K562 (cell line): ENCODE measurements at regions not wholly inside any gene's neighbourhood (a gene's known extent, or its start where the extent isn't known, plus 50 kb on each side); places are given as distances from the start of the nearest gene placed in this dataset.

Experiments
- ATAC-seq: fragments of 200-7000 bp; cut with Tn5 transposase; 3 replicates; pipeline ENCODE4 v1.9.1; 2020; ENCODE audit warnings: moderate library complexity
- BruUV-seq: library from RNA; stranded (reverse); fragments of 400-500 nt; replicated peaks from 2 replicates; lab custom pipeline; 2021; lab: Mats Ljungman, UMichigan
- CTCF ChIA-PET: fragments of 300-600 bp; formaldehyde crosslinking; extraction: SDS; loops from one replicate; lab custom pipeline; 2021; ENCODE audit warnings: low intra/inter-chr PET ratio; lab: Yijun Ruan, JAX
- POLR2A ChIA-PET: fragments of 300-600, 350-650 bp; sonication (Branson Sonifier 250); formaldehyde crosslinking; extraction: SDS; loops from one replicate; lab custom pipeline; 2021; ENCODE audit warnings: antibody characterized with exemption, inconsistent platforms; lab: Yijun Ruan, JAX
- DNase-seq, 4 experiments: peaks; one replicate each; pipeline versions ENCODE4 v3.0.0 to v3.0.0-alpha.2; 2011 to 2018; ENCODE audit warnings: low spot score in 3 of 4, mixed read lengths in 3 of 4; ENCODE audit errors: extremely low read depth in 1 of 4
- FAIRE-seq: peaks from 2 replicates; lab custom pipeline; 2011; peaks lifted over from hg19 to GRCh38; lab: Jason Lieb, UNC
- H2AFZ ChIP-seq: 2 replicates; pipeline ENCODE4 v1.6.0; 2011; ENCODE audit warnings: low read depth, low read length, control low read depth, inconsistent platforms
- H3K27ac ChIP-seq: fragments of 200-600 bp; 3 replicates; pipeline ENCODE4 v1.8.0; 2011; ENCODE audit warnings: low read depth, mild to moderate bottlenecking, control low read depth, inconsistent platforms, low read length, moderate library complexity, mixed read lengths; ENCODE audit errors: extremely low read depth
- H3K27me3 ChIP-seq, 2 experiments: fragments of 300-600 bp in 1 of 2; 2 replicates in 1 of 2; 3 replicates in 1 of 2; pipeline versions ENCODE4 v1.6.0 to v1.8.0; 2011; ENCODE audit warnings: inconsistent platforms in 2 of 2, low read length in 2 of 2, mild to moderate bottlenecking in 1 of 2, mixed read lengths in 1 of 2, moderate library complexity in 1 of 2; ENCODE audit not compliant: control insufficient read depth in 2 of 2, insufficient read depth in 2 of 2
- H3K36me3 ChIP-seq: fragments of 300-600 bp; 3 replicates; pipeline ENCODE4 v1.8.0; 2011; ENCODE audit warnings: mild to moderate bottlenecking, low read length, inconsistent platforms; ENCODE audit not compliant: control insufficient read depth, insufficient read depth
- H3K4me1 ChIP-seq, 2 experiments: fragments of 200-600 bp in 1 of 2; replicated peaks in 1 of 2; 2 replicates in 1 of 2; 3 replicates in 1 of 2; pipeline versions ENCODE4 v1.5.1 to v1.8.0; 2011; ENCODE audit warnings: inconsistent platforms in 2 of 2, low read length in 2 of 2, mild to moderate bottlenecking in 1 of 2, mixed read lengths in 1 of 2, moderate library complexity in 1 of 2; ENCODE audit not compliant: control insufficient read depth in 2 of 2, insufficient read depth in 2 of 2
- H3K4me2 ChIP-seq: 2 replicates; pipeline ENCODE4 v1.6.1; 2011; ENCODE audit warnings: low read length, control low read depth, inconsistent platforms, mixed read lengths; ENCODE audit not compliant: insufficient read depth
- H3K4me3 ChIP-seq: fragments of 200-600 bp; sonication (generic), shearing (Covaris generic); 2 replicates; pipeline ENCODE4 v1.5.1; 2016; ENCODE audit warnings: control low read depth, inconsistent platforms
- H3K79me2 ChIP-seq: fragments of 200-600 bp; 3 replicates; pipeline ENCODE4 v1.8.0; 2011; ENCODE audit warnings: low read length, inconsistent platforms; ENCODE audit not compliant: control insufficient read depth, insufficient read depth
- H3K9ac ChIP-seq, 2 experiments: 2 replicates each; pipeline versions ENCODE4 v1.6.0 to v1.6.1; 2011; ENCODE audit warnings: low read depth in 2 of 2, low read length in 2 of 2, control low read depth in 1 of 2, inconsistent platforms in 1 of 2, mild to moderate bottlenecking in 1 of 2, mixed read lengths in 1 of 2; ENCODE audit not compliant: insufficient read depth in 1 of 2
- H3K9me1 ChIP-seq: one replicate; pipeline ENCODE4 v1.6.0; 2011; ENCODE audit warnings: inconsistent platforms, mild to moderate bottlenecking, low read length, moderate library complexity; ENCODE audit not compliant: control insufficient read depth, insufficient read depth
- H3K9me3 ChIP-seq: replicated peaks from 2 replicates; pipeline ENCODE4 v1.5.1; 2011; ENCODE audit warnings: low read depth, low read length, inconsistent platforms; ENCODE audit not compliant: control insufficient read depth, insufficient read depth
- H4K20me1 ChIP-seq: replicated peaks from 2 replicates; pipeline ENCODE4 v1.6.1; 2011; ENCODE audit warnings: low read length, inconsistent platforms, mixed read lengths; ENCODE audit not compliant: control insufficient read depth, insufficient read depth
- FUS ChIP-seq: fragments of 200-400 bp; formaldehyde crosslinking; optimal IDR thresholded peaks from 2 replicates; pipeline ENCODE3; 2017; ENCODE audit warnings: low read depth, low read length
- GABPA ChIP-seq: fragments of 200-800 bp; sonication (Bioruptor generic); conservative IDR thresholded peaks from 2 replicates; pipeline ENCODE4 v1.6.1; 2016; ENCODE audit warnings: low read depth, missing genetic modification characterization, missing compliant biosample characterization
- KLF1 ChIP-seq: fragments of 450-650 bp; IDR thresholded peaks from 2 replicates; pipeline ENCODE4 v1.6.1; 2016; ENCODE audit warnings: missing genetic modification characterization, missing compliant biosample characterization
- MEIS2 ChIP-seq: fragments of 450-650 bp; IDR thresholded peaks from 2 replicates; pipeline ENCODE4 v1.6.1; 2014; ENCODE audit warnings: mild to moderate bottlenecking; ENCODE audit not compliant: partially characterized antibody
- MYNN ChIP-seq, 2 experiments: sonication (generic); formaldehyde crosslinking in 1 of 2; IDR thresholded peaks; 2 replicates each; pipeline versions ENCODE4 v1.5.0 to v1.6.1; 2016 to 2020; ENCODE audit warnings: antibody characterized with exemption in 1 of 2, missing genetic modification reagents in 1 of 2
- RBM14 ChIP-seq: fragments of 200-400 bp; formaldehyde crosslinking; IDR thresholded peaks from 2 replicates; pipeline ENCODE4 v1.6.1; 2018; ENCODE audit warnings: low read depth, mild to moderate bottlenecking, low read length, moderate library complexity, borderline replicate concordance; ENCODE audit not compliant: insufficient read depth
- SNIP1 ChIP-seq: fragments of 450-650 bp; IDR thresholded peaks from 2 replicates; pipeline ENCODE4 v1.7.1; 2017; ENCODE audit warnings: low read depth, mild to moderate bottlenecking
- WGBS: fragments of 100-300 bp; shearing (Covaris generic); methylation state at CpG from one replicate; pipeline ENCODE4 v1.1.6; 2016; ENCODE audit warnings: low coverage, mixed read lengths; ENCODE audit not compliant: insufficient coverage; ENCODE audit errors: missing lambda C conversion rate; 5-methylcytosine and 5-hydroxymethylcytosine counted together
- in situ Hi-C: fragments of 300-500 bp; cut with MboI; formaldehyde crosslinking; loops from 4 replicates; pipeline ENCODE4 v1.15.0; 2018; ENCODE audit warnings: inconsistent platforms, mixed read lengths
- intact Hi-C: fragments of 100-400 bp; cut with micrococcal nuclease; formaldehyde crosslinking; loops from 2 replicates; pipeline ENCODE4 v1.14.2; 2022
- TF ChIP-seq, protein P1 (sequence below): sonication (generic); formaldehyde crosslinking; IDR thresholded peaks from 2 replicates; pipeline ENCODE4 v1.9.0; 2022; ENCODE audit warnings: mild to moderate bottlenecking, missing genetic modification reagents

DNA sequence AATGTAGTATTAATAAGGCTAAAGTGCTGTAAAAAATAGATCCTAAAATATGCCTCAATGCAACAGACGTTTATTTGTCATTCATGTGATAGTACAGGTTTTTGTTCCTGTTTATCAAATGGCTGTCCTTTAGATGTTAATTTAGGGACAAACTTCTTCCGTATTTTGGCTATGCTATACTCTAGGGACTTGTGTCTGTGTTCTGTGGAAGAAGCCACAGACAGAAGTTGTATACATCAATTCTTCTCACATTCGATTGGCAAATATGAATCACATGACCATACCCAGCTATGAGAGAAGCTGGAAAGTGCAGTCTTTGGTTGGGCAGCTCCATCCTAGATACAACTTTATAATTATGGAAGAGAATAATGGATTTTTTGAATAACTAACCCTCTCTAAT is 232.7 kb upstream of the SNX7 start:
- intact Hi-C loops (no loop called here), in situ Hi-C loops (no loop called here)
- POLR2A ChIA-PET, result interaction anchor here (0.6 kb wide), 1 partner anchor 1009 kb away, joined by 3 read pairs; no protein-coding TSS in a partner anchor
- no peak for FAIRE-seq
- no peak for DNase-seq
- no peak overlapping the region for H3K27ac ChIP-seq
- no peaks in the 10 kb centered on the region for H3K79me2 ChIP-seq
- CTCF ChIA-PET, result no interaction called here
- no peak for TF ChIP-seq FUS
- no peak for TF ChIP-seq KLF1 (tag)
- TF ChIP-seq MYNN (IDR thresholded peaks at IDR 0.05), result no peak
- TF ChIP-seq MYNN (CRISPR knock-in tag; IDR thresholded peaks at IDR 0.05), result no peak
- TF ChIP-seq GABPA (tag), result no peak
- no peak for TF ChIP-seq RBM14
- TF ChIP-seq, protein P1, sequence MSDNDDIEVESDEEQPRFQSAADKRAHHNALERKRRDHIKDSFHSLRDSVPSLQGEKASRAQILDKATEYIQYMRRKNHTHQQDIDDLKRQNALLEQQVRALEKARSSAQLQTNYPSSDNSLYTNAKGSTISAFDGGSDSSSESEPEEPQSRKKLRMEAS, result no peak
- TF ChIP-seq SNIP1, result no peak
- no peak for TF ChIP-seq MEIS2
- H3K27me3 ChIP-seq, result no peaks in the 10 kb centered on the region
- H3K36me3 ChIP-seq, result no peaks in the 10 kb centered on the region
- H4K20me1 ChIP-seq, result no peaks in the 10 kb centered on the region
- H3K4me1 ChIP-seq, result no peaks in the 10 kb centered on the region
- WGBS, result 0% methylated on average over 3 of the region's 3 CpGs
- no peak overlapping the region for H3K9ac ChIP-seq
- H2AFZ ChIP-seq, result no peak overlapping the region
- BruUV-seq, result no TSS peak
- H3K4me2 ChIP-seq, result no peak overlapping the region
- ATAC-seq, result no peak
- H3K9me1 ChIP-seq, result no peaks in the 10 kb centered on the region
- H3K9me3 ChIP-seq, result no peaks in the 10 kb centered on the region
- H3K4me3 ChIP-seq, result no peak overlapping the region
